Neuronal stem cell (in vitro differentiated cells): ENCODE measurements at regions not wholly inside any gene's neighbourhood (a gene's known extent, or its start where the extent isn't known, plus 50 kb on each side); places are given as distances from the start of the nearest gene placed in this dataset.

Source experiments
- DNase-seq: peaks from one replicate; pipeline ENCODE4 v3.0.0-alpha.2; 2013; ENCODE audit warnings: low spot score
- H2AFZ ChIP-seq: one replicate; pipeline ENCODE4 v1.6.1; 2013; ENCODE audit warnings: mild to moderate bottlenecking, low read length, inconsistent platforms
- H2AK5ac ChIP-seq: 2 replicates; pipeline ENCODE4 v1.6.1; 2013; ENCODE audit warnings: low read depth, mild to moderate bottlenecking, inconsistent platforms, low read length, moderate library complexity, mixed read lengths
- H2BK120ac ChIP-seq: 2 replicates; pipeline ENCODE4 v1.6.1; 2013; ENCODE audit warnings: low read depth, mild to moderate bottlenecking, inconsistent platforms, low read length, moderate library complexity, mixed read lengths
- H2BK12ac ChIP-seq: one replicate; pipeline ENCODE4 v1.6.1; 2013; ENCODE audit warnings: low read length, inconsistent platforms
- H2BK15ac ChIP-seq: 2 replicates; pipeline ENCODE4 v1.6.1; 2013; ENCODE audit warnings: mild to moderate bottlenecking, low read length, inconsistent platforms, mixed read lengths
- H2BK5ac ChIP-seq: one replicate; pipeline ENCODE4 v1.6.1; 2013; ENCODE audit warnings: inconsistent platforms, mild to moderate bottlenecking, low read length, moderate library complexity
- H3K14ac ChIP-seq: one replicate; pipeline ENCODE4 v1.6.1; 2013; ENCODE audit warnings: low read length, inconsistent platforms
- H3K18ac ChIP-seq: 2 replicates; pipeline ENCODE4 v1.6.1; 2013; ENCODE audit warnings: low read length, inconsistent platforms
- H3K23ac ChIP-seq: 2 replicates; pipeline ENCODE4 v1.6.1; 2013; ENCODE audit warnings: low read depth, mild to moderate bottlenecking, mixed read lengths, low read length, inconsistent platforms; ENCODE audit not compliant: poor library complexity
- H3K27ac ChIP-seq: replicated peaks from 3 replicates; pipeline ENCODE4 v1.5.1; 2013; ENCODE audit warnings: low read length, inconsistent platforms
- H3K27me3 ChIP-seq, 3 experiments: 2 replicates each; pipeline ENCODE4 v1.6.1; 2013; ENCODE audit warnings: low read length in 3 of 3, mild to moderate bottlenecking in 2 of 3, inconsistent platforms in 1 of 3, low read depth in 1 of 3, mixed read lengths in 1 of 3, moderate library complexity in 1 of 3; ENCODE audit not compliant: control insufficient read depth in 3 of 3, insufficient read depth in 3 of 3
- H3K36me3 ChIP-seq, 2 donors: replicated peaks in 1 of 2; 2 replicates each; pipeline ENCODE4 v1.6.1; 2013; ENCODE audit warnings: low read length in 2 of 2; ENCODE audit not compliant: control insufficient read depth in 2 of 2, insufficient read depth in 2 of 2
- H3K4ac ChIP-seq: 2 replicates; pipeline ENCODE4 v1.6.1; 2013; ENCODE audit warnings: inconsistent platforms, mild to moderate bottlenecking, low read length, moderate library complexity
- H3K4me1 ChIP-seq, 2 donors: 1 replicate in 1 of 2; 2 replicates in 1 of 2; pipeline ENCODE4 v1.6.1; 2013; ENCODE audit warnings: low read length in 2 of 2, low read depth in 1 of 2; ENCODE audit not compliant: control insufficient read depth in 2 of 2, insufficient read depth in 1 of 2
- H3K4me2 ChIP-seq: one replicate; pipeline ENCODE4 v1.6.1; 2013; ENCODE audit warnings: mild to moderate bottlenecking, low read length, inconsistent platforms; ENCODE audit not compliant: insufficient read depth, poor library complexity, severe bottlenecking
- H3K4me3 ChIP-seq, 2 donors: 2 replicates each; pipeline ENCODE4 v1.5.1; 2013; ENCODE audit warnings: low read length in 2 of 2, mild to moderate bottlenecking in 2 of 2, inconsistent platforms in 1 of 2, moderate library complexity in 1 of 2
- H3K79me1 ChIP-seq: one replicate; pipeline ENCODE4 v1.6.1; 2013; ENCODE audit warnings: low read depth, mild to moderate bottlenecking, inconsistent platforms, low read length, moderate library complexity
- H3K9ac ChIP-seq: one replicate; pipeline ENCODE4 v1.6.1; 2013; ENCODE audit warnings: mild to moderate bottlenecking, low read depth, low read length, inconsistent platforms; ENCODE audit not compliant: poor library complexity
- H3K9me3 ChIP-seq, 2 donors: replicated peaks in 1 of 2; 2 replicates each; pipeline versions ENCODE3 to v1.6.1; 2013; ENCODE audit warnings: low read length in 2 of 2, mild to moderate bottlenecking in 2 of 2, inconsistent platforms in 1 of 2, low read depth in 1 of 2, mixed read lengths in 1 of 2, moderate library complexity in 1 of 2; ENCODE audit not compliant: control insufficient read depth in 2 of 2, insufficient read depth in 1 of 2
- H4K8ac ChIP-seq: one replicate; pipeline ENCODE4 v1.6.1; 2013; ENCODE audit warnings: low read depth, mild to moderate bottlenecking, inconsistent platforms, low read length, moderate library complexity
- H4K91ac ChIP-seq: one replicate; pipeline ENCODE4 v1.6.1; 2013; ENCODE audit warnings: low read length, low read depth, mild to moderate bottlenecking, inconsistent platforms; ENCODE audit not compliant: poor library complexity
- WGBS, 2 donors: extraction: QIAGEN DNeasy Blood & Tissue Kit; methylation state at CpG; one replicate each; pipeline ENCODE4 v1.1.7; 2013; ENCODE audit warnings: missing lambda C conversion rate in 2 of 2, mixed read lengths in 1 of 2; ENCODE audit not compliant: insufficient read length in 2 of 2, insufficient replicate concordance in 1 of 2; ENCODE audit errors: extremely low coverage in 2 of 2; 5-methylcytosine and 5-hydroxymethylcytosine counted together

GRCh38 chr5:107025712-107026497, 644.8 kb downstream of the EFNA5 start:
- Histone ChIP-seq H3K9ac (no peak overlapping the region), H3K27me3 (no peaks in the 10 kb centered on the region), H3K4me3 (no peak overlapping the region), H3K14ac (no peak overlapping the region), H2BK120ac (no peak overlapping the region), H3K36me3 (no peaks in the 10 kb centered on the region), H2AK5ac (no peak overlapping the region), H3K27ac (no peak overlapping the region), H2BK12ac (no peak overlapping the region), H2AFZ (no peak overlapping the region), H3K23ac (no peak overlapping the region), H3K18ac (no peak overlapping the region), H2BK15ac (no peak overlapping the region), H2BK5ac (no peak overlapping the region), H3K79me1 (no peaks in the 10 kb centered on the region), H3K4ac (no peak overlapping the region), H4K91ac (no peak overlapping the region), H4K8ac (no peak overlapping the region), H3K9me3 (no peaks in the 10 kb centered on the region), H3K4me1 (peaks cover 0 to 2% of the 10 kb centered on the region in 2 donors), H3K4me2 (no peak overlapping the region)
- no peak for DNase-seq
- WGBS, 2 donors: no CpG with 5 or more reads among the region's 3 CpGs

DNA sequence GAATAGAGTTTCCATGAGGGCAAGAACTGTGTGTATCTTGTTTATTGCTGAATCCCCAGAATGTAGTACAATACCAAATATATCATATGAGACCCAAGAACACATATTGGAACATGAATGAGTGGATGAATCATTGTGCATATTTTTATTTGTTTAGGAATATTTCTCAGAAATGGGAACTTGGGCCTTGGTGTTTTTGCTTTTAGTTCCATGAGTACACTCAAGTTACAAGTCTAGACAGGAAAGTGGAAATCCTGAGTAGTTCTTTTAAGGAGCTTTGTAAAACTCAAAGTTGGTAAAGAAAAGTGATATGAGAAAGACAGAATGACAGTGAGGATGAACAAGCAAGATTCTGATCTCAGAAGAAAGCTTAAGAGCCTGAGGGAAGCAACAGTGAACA, 647.0 kb downstream of the EFNA5 start:
- H3K4me3 ChIP-seq: no peak overlapping the region
- H3K4ac ChIP-seq: no peak overlapping the region
- H3K23ac ChIP-seq: no peak overlapping the region
- H3K14ac ChIP-seq: no peak overlapping the region
- no peak overlapping the region for H2BK5ac ChIP-seq
- peak overlapping the region; percentile 37 for H2AFZ ChIP-seq
- no peak overlapping the region for H4K91ac ChIP-seq
- no peak overlapping the region for H3K18ac ChIP-seq
- H3K79me1 ChIP-seq: no peaks in the 10 kb centered on the region
- H3K4me2 ChIP-seq: no peak overlapping the region
- H3K9ac ChIP-seq: no peak overlapping the region
- no peak overlapping the region for H2BK12ac ChIP-seq
- H2AK5ac ChIP-seq: no peak overlapping the region
- H3K36me3 ChIP-seq: no peaks in the 10 kb centered on the region
- no peak overlapping the region for H3K27ac ChIP-seq
- H4K8ac ChIP-seq: no peak overlapping the region
- H2BK15ac ChIP-seq: no peak overlapping the region
- no peak overlapping the region for H2BK120ac ChIP-seq
- H3K27me3 ChIP-seq: no peaks in the 10 kb centered on the region
- H3K4me1 ChIP-seq: peaks cover 0 to 2% of the 10 kb centered on the region in 2 donors
- no peak for DNase-seq
- no peaks in the 10 kb centered on the region for H3K9me3 ChIP-seq

DNA sequence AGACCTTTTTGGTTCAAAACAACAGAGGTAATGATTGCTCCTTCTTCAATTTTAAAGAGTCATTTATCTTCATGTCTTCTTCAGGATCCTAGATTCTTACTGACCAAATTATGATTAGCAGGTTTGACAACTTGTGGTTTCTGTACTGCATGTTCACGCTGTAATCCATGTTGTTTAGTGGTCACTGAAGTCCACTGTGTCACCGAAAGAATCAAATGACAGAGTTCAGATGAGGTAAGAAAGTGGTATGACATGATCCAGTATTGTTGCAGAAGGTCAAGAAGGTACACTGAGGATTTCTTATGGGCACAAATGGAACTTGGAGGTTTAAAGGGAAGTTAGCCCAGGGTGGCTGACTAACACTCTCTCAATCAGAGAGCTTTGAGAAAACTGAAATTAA, 649.2 kb downstream of the EFNA5 start:
- H3K79me1 ChIP-seq: no peaks in the 10 kb centered on the region
- no CpG with 5 or more reads among the region's 2 CpGs for WGBS, 2 donors
- no peak overlapping the region for H2AK5ac ChIP-seq
- no peak overlapping the region for H4K8ac ChIP-seq
- no peak overlapping the region for H3K4ac ChIP-seq
- H3K27me3 ChIP-seq: no peaks in the 10 kb centered on the region
- H3K18ac ChIP-seq: no peak overlapping the region
- H4K91ac ChIP-seq: no peak overlapping the region
- no peak for DNase-seq
- H3K27ac ChIP-seq: no peak overlapping the region
- no peak overlapping the region for H3K23ac ChIP-seq
- H3K9ac ChIP-seq: no peak overlapping the region
- no peaks in the 10 kb centered on the region for H3K36me3 ChIP-seq
- no peak overlapping the region for H2BK12ac ChIP-seq
- peaks cover 0 to 2% of the 10 kb centered on the region in 2 donors for H3K4me1 ChIP-seq
- no peak overlapping the region for H2BK15ac ChIP-seq
- no peak overlapping the region for H3K4me3 ChIP-seq
- H3K4me2 ChIP-seq: no peak overlapping the region
- no peak overlapping the region for H2AFZ ChIP-seq
- H2BK5ac ChIP-seq: no peak overlapping the region
- no peak overlapping the region for H2BK120ac ChIP-seq
- H3K9me3 ChIP-seq: no peaks in the 10 kb centered on the region
- H3K14ac ChIP-seq: no peak overlapping the region

GRCh38 chr5:107020626-107021025, 650.1 kb downstream of the EFNA5 start:
- Histone ChIP-seq H2BK15ac (no peak overlapping the region), H2AFZ (no peak overlapping the region), H3K23ac (no peak overlapping the region), H2BK5ac (no peak overlapping the region), H3K4me3 (no peak overlapping the region), H3K27me3 (no peaks in the 10 kb centered on the region), H4K91ac (no peak overlapping the region), H2BK12ac (no peak overlapping the region), H3K27ac (no peak overlapping the region), H4K8ac (no peak overlapping the region), H3K9me3 (no peaks in the 10 kb centered on the region), H3K4me1 (no peaks in the 10 kb centered on the region), H3K4ac (no peak overlapping the region), H3K18ac (no peak overlapping the region), H3K36me3 (no peaks in the 10 kb centered on the region), H3K9ac (no peak overlapping the region), H2BK120ac (no peak overlapping the region), H3K4me2 (no peak overlapping the region), H3K79me1 (no peaks in the 10 kb centered on the region), H3K14ac (no peak overlapping the region), H2AK5ac (no peak overlapping the region)
- DNase-seq: no peak
- WGBS, 2 donors: no CpG with 5 or more reads among the region's 2 CpGs
